ENCODE measurements at regions not wholly inside any gene's neighbourhood (a gene's known extent, or its start where the extent isn't known, plus 50 kb on each side); places are given as distances from the start of the nearest gene placed in this dataset.
A peak's percentile ranks its signal among the peaks of the same experiment; 100 is the strongest.
"Not testable (repeated sequence)": the region's sequence is repeated elsewhere in the genome, so short reads cannot be mapped to it uniquely, and the experiment has no call there.

GRCh38 chr2:123791684-123792083 lies 233.4 kb upstream of the CNTNAP5 start:
- Histone ChIP-seq H3K27me3 (no peaks in the 10 kb centered on the region), H3K9me3 (no peaks in the 10 kb centered on the region), H3K4me3 (ENCODE audit: low read depth, low read length) (no peak overlapping the region), H3K4me1 (no peaks in the 10 kb centered on the region), H3K36me3 (no peaks in the 10 kb centered on the region)
- TF ChIP-seq, protein P1, sequence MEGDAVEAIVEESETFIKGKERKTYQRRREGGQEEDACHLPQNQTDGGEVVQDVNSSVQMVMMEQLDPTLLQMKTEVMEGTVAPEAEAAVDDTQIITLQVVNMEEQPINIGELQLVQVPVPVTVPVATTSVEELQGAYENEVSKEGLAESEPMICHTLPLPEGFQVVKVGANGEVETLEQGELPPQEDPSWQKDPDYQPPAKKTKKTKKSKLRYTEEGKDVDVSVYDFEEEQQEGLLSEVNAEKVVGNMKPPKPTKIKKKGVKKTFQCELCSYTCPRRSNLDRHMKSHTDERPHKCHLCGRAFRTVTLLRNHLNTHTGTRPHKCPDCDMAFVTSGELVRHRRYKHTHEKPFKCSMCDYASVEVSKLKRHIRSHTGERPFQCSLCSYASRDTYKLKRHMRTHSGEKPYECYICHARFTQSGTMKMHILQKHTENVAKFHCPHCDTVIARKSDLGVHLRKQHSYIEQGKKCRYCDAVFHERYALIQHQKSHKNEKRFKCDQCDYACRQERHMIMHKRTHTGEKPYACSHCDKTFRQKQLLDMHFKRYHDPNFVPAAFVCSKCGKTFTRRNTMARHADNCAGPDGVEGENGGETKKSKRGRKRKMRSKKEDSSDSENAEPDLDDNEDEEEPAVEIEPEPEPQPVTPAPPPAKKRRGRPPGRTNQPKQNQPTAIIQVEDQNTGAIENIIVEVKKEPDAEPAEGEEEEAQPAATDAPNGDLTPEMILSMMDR (IDR thresholded peaks at IDR 0.05; ENCODE audit: low read depth, low read length) = no peak
- peak; percentile 64 for DNase-seq

GRCh38 chr2:123804126-123804525 lies 221.0 kb upstream of the CNTNAP5 start:
- H3K4me3 ChIP-seq (ENCODE audit: low read depth, low read length); DNase-seq; H3K27me3 ChIP-seq; H3K4me1 ChIP-seq; H3K36me3 ChIP-seq; H3K9me3 ChIP-seq: not testable (repeated sequence)

- H3K4me1 ChIP-seq; H3K4me3 ChIP-seq (ENCODE audit: low read depth, low read length); DNase-seq; H3K36me3 ChIP-seq; H3K27me3 ChIP-seq; H3K9me3 ChIP-seq: not testable (repeated sequence)
These were observed 219.3 kb upstream of the CNTNAP5 start for GRCh38 chr2:123805746-123806145.

DNA sequence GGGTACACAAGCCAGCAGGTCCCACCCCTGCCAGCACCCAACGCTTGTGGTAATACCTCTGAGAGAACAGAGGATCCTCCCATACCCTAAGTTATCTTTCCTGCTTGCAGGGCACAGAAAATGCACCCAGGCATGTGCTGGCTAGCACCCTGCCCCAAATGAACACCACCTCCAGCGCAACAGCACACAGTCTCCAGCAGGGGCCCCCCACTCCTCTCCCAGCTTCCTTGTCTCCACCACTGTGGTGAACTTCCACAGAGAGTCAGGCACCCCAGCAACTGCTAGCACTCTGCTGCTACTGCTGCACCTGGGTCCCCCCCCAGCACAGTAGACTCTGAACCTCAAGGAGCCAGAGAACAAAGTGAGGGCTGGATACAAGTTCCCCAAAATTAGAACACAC lies 216.8 kb upstream of the CNTNAP5 start:
- Histone ChIP-seq H3K27me3 (no peaks in the 10 kb centered on the region), H3K9me3 (no peaks in the 10 kb centered on the region), H3K4me1 (no peaks in the 10 kb centered on the region), H3K36me3 (no peaks in the 10 kb centered on the region), H3K4me3 (ENCODE audit: low read depth, low read length) (no peak overlapping the region)
- no peak for DNase-seq
- TF ChIP-seq, protein P1 (IDR thresholded peaks at IDR 0.05; ENCODE audit: low read depth, low read length) = peak; percentile 27; the same call in 1 of the 2 replicates

DNA sequence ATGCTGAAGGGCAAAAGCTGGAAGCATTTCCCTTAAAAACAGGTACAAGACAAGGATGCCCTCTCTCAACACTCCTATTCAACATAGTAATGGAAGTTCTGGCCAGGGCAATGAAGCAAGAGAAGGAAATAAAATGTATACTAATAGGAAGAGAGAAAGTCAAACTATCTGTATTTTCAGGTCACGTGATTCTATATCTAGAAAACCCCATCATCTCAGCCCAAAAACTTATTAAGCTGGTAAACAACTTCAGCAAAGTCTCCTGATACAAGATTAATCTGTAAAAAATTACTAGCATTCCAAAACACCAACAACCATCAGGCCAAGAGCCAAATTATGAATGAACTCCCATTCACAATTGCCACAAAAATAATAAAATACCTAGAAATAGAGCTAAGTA lies 213.2 kb upstream of the CNTNAP5 start:
- Histone ChIP-seq H3K4me1 (no peaks in the 10 kb centered on the region), H3K9me3 (no peaks in the 10 kb centered on the region), H3K27me3 (no peaks in the 10 kb centered on the region), H3K36me3 (no peaks in the 10 kb centered on the region), H3K4me3 (ENCODE audit: low read depth, low read length) (no peak overlapping the region)
- DNase-seq = no peak
- TF ChIP-seq, protein P1 (IDR thresholded peaks at IDR 0.05; ENCODE audit: low read depth, low read length) = no peak

- Histone ChIP-seq H3K4me1 (no peaks in the 10 kb centered on the region), H3K36me3 (no peaks in the 10 kb centered on the region), H3K9me3 (no peaks in the 10 kb centered on the region), H3K4me3 (ENCODE audit: low read depth, low read length) (no peak overlapping the region), H3K27me3 (no peaks in the 10 kb centered on the region)
- DNase-seq = no peak
- TF ChIP-seq, protein P1 (IDR thresholded peaks at IDR 0.05; ENCODE audit: low read depth, low read length) = no peak
These were observed 208.9 kb upstream of the CNTNAP5 start for GRCh38 chr2:123816203-123816602.

DNA sequence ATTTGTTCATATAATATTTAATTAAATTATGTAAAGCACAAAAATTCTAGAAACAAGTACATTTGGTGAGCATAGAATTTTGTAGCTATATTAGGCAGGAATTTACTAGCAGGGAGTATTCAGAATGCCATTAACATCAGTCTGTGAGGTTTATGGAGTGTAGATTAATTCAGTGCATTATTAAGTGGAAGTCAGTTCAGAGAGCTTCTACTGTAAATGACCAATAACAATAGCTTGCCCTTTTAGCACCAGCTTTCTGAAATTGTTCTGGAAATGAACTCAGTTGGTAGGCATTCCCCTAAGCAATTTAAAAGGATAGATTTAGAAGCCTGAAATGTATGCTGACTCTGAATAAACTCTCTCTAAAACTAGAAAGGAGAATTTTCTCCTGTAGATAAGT lies 208.2 kb upstream of the CNTNAP5 start:
- no peak for DNase-seq
- Histone ChIP-seq H3K4me1 (no peaks in the 10 kb centered on the region), H3K27me3 (no peaks in the 10 kb centered on the region), H3K36me3 (no peaks in the 10 kb centered on the region), H3K9me3 (no peaks in the 10 kb centered on the region), H3K4me3 (ENCODE audit: low read depth, low read length) (no peak overlapping the region)
- TF ChIP-seq, protein P1 (IDR thresholded peaks at IDR 0.05; ENCODE audit: low read depth, low read length) = no peak

Measured in BE2C (cell line).